ENCODE measurements at regions not wholly inside any gene's neighbourhood (a gene's known extent, or its start where the extent isn't known, plus 50 kb on each side); places are given as distances from the start of the nearest gene placed in this dataset.

- Histone ChIP-seq H3K9ac (ENCODE audit: low read length) (no peak overlapping the region), H3K27ac (ENCODE audit: low read depth, low read length) (no peak overlapping the region), H3K9me2 (ENCODE audit: insufficient read depth) (no peaks in the 10 kb centered on the region), H3K4me3 (replicated peaks in 1 of 2; ENCODE audit: low read depth in 1 of 2, low read length in 2 of 2) (no peak overlapping the region), H3K4me2 (ENCODE audit: low read length) (no peak overlapping the region), H3K36me3 (ENCODE audit: control insufficient read depth in 1 of 2, insufficient read depth in 2 of 2, low read length in 2 of 2) (no peaks in the 10 kb centered on the region), H3K79me2 (ENCODE audit: insufficient read depth, low read length) (no peaks in the 10 kb centered on the region), H4K20me1 (ENCODE audit: insufficient read depth) (no peaks in the 10 kb centered on the region), H2AFZ (ENCODE audit: low read depth, low read length, poor library complexity, severe bottlenecking) (no peak overlapping the region), H3K4me1 (ENCODE audit: control insufficient read depth in 1 of 2, insufficient read depth in 2 of 2, low read length in 2 of 2) (no peaks in the 10 kb centered on the region), H3K9me3 (ENCODE audit: control insufficient read depth in 1 of 2, insufficient read depth in 1 of 2, low read depth in 1 of 2, low read length in 2 of 2) (no peaks in the 10 kb centered on the region), H3K27me3 (ENCODE audit: insufficient read depth, low read length) (peaks cover 11% of the 10 kb centered on the region; the same call in 1 of the 2 replicates)
- BruUV-seq (replicated peaks): no TSS peak
- TF ChIP-seq YY1 (IDR thresholded peaks at IDR 0.05; ENCODE audit: extremely low read depth, insufficient replicate concordance, low read depth, low read length) (no peak), ZBTB33 (IDR thresholded peaks at IDR 0.05; ENCODE audit: extremely low read depth, insufficient replicate concordance, low read length) (no peak), POLR2AphosphoS5 (IDR thresholded peaks at IDR 0.05; ENCODE audit: low read depth, low read length) (no peak), CTCF (IDR thresholded peaks at IDR 0.05 in 2 of 3, conservative IDR thresholded peaks at IDR 0.05 in 1 of 3; ENCODE audit: borderline replicate concordance in 1 of 3, insufficient read depth in 1 of 3, low read depth in 2 of 3, low read length in 2 of 3) (no peak), ZNF274 (IDR thresholded peaks at IDR 0.05; ENCODE audit: low read depth, low read length) (no peak), MAX (IDR thresholded peaks at IDR 0.05) (no peak), CEBPB (IDR thresholded peaks at IDR 0.05; ENCODE audit: low read depth) (no peak), ELF1 (IDR thresholded peaks at IDR 0.05; ENCODE audit: borderline replicate concordance, low read depth) (no peak), POLR2A (IDR thresholded peaks at IDR 0.05; ENCODE audit: borderline replicate concordance, extremely low read depth, insufficient read depth, insufficient read length) (no peak), CBX3 (IDR thresholded peaks at IDR 0.05; ENCODE audit: low read depth) (no peak), SRF (IDR thresholded peaks at IDR 0.05; ENCODE audit: low read depth) (no peak), TCF7L2 (IDR thresholded peaks at IDR 0.05; ENCODE audit: borderline replicate concordance, extremely low read depth, insufficient read depth, insufficient read length) (no peak), REST (IDR thresholded peaks at IDR 0.05; ENCODE audit: low read depth) (no peak), EZH2 (IDR thresholded peaks at IDR 0.05) (no peak), SP1 (IDR thresholded peaks at IDR 0.05; ENCODE audit: low read depth) (no peak), SIN3A (IDR thresholded peaks at IDR 0.05; ENCODE audit: low read depth) (no peak), EGR1 (IDR thresholded peaks at IDR 0.05; ENCODE audit: low read depth) (no peak), ZFX (IDR thresholded peaks at IDR 0.05) (no peak), ATF3 (IDR thresholded peaks at IDR 0.05) (no peak)
- DNase-seq (ENCODE audit: low read depth, low spot score) (no peak), ATAC-seq (no peak)
- intact Hi-C loops (cut with micrococcal nuclease): no loop called here
- POLR2A ChIA-PET: no interaction called here
- RAD21 ChIA-PET (ENCODE audit: low non-redundant PET in 1 of 2, low total read pairs in 2 of 2, uncharacterized antibody in 2 of 2, unreplicated experiment in 2 of 2): no interaction called here
- CTCF ChIA-PET: no interaction called here
Observed at GRCh38 chr10:71029907-71030306, 141.5 kb upstream of the PCBD1 start.

All from HCT116 (cell line).